ENCODE measurements at regions not wholly inside any gene's neighbourhood (a gene's known extent, or its start where the extent isn't known, plus 50 kb on each side); places are given as distances from the start of the nearest gene placed in this dataset.

DNA sequence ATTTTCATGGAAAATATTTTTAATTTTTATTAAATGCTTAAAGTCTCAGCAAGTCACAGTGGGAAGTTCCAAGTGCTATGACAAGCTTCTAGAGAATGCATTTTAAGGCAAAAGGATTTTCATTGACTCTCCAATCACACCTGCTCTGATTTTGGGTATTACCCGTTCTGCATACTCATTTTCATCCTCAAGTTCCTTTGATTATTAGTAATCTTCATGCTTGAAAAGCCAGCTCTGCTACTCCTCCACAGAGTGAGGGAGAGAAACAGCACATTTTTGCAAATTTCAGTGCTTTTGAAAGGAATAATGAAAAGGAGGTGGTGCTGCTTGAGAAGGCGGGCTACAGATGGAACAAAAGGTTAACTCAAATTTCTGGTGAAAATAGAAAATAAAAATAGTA, 450.7 kb downstream of the NSUN3 start:
- DNase-seq = no peak

DNA sequence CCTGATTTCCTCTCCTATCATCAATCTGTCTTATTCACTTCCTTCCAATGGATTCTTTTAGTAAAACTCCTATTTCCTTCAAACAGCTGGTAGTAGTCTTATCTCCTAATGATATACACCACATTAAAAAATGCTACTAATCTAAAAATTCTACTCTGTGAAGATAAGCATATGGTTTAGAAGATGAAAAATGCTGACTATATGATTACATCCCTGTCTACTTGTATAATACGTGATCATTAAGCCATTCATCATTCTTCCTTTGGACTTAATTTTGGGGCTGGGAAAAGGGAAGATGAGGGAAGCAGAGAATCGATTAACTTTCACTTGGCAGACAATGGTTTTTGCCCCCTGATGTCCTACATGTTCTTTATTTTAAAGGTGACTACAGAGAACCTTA, 453.1 kb downstream of the NSUN3 start:
- DNase-seq = no peak

DNA sequence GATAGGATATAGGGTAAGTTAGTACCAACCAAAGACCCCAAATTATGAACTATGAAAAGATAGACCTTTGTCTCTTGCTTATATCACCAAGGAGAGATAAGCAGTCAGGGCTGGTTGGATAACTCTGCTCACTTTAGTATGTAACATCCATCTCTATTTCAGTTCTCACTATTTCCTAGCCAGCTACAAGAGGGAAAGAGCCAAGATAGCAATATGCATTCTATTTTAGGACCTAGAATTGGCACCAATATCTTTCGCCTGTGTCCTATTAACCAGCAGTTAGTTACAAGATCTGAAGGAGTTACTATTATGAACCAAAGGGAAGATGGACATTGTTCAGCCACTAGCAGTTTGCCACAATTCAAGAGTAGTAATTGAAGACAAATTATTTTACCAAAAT, 457.5 kb downstream of the NSUN3 start:
- no peak for DNase-seq

DNA sequence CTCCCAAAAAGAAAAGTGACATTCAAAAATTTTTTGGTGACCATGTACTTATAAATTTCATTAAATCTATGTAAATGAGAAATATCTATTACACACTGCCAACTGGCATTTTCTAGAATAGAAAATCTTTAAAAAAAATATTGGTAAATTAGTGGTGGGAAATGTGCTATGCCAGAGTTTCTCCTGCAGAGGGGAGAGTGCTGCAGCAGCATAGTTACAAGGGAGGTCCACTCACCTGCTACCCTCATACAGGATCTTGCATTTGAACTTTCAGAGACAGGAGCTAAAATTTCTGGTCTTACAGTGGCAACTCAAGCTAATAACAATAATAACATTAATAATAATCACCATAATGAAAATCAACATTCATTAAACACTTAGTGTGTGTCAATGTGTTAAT, 459.6 kb downstream of the NSUN3 start:
- DNase-seq = no peak

DNA sequence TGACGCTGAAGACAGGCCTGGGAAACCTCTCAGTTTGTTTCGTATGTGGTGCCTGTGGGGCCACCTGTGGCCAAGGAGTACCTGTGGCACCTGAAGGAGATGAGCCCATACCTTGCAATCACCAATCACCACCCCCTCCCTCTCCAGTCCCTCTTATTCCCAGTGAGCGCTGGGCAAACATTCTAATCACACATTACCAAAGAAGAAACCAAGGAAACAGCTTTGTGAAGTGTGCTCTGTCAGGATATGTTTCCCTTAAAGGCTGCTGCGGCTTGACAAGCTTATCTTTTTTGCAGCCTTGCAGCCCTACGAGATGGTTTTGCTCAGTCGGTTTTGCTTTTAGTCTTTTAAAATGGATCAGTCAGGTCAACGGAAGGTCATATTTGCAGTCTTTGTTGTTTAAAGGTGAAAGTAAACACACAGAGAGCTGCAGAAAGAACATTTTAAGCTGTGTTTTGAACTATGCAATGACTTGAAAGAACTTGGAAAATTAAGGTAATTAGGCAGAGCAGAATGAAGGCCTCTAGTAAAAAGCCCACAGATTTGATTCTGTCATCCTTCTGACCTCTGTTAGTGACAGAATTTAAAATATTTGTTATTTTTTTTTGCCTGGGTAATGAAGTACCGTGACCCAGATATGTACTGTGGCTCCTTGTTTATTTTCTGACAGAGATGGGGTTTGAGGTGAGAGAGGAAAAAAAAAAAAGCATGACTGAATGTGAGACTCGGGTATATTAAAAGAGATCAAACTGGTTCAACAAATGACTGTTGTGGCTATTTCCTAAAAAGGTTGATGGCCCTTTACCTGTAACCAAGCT, 461.4 kb downstream of the NSUN3 start:
- no peak for DNase-seq

DNA sequence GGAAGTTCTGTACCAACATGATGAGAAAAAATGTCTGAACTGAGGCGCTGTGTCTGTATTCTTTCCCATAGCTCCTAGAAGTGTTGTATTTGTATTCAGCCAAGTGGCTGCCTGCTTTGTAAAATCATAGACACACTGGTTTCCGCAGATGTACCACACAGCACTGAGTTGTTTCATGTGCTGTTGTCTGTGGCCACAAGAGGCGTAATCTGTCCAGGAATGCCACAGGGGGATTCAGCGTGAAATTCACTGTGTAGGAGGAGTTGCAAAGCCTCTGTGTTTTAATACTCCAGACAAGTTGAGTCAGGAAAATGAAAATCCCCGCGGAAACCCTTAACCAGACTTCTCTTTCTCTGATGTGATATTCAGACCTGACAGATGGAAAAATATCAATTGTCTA, 462.2 kb downstream of the NSUN3 start:
- no peak for DNase-seq

DNA sequence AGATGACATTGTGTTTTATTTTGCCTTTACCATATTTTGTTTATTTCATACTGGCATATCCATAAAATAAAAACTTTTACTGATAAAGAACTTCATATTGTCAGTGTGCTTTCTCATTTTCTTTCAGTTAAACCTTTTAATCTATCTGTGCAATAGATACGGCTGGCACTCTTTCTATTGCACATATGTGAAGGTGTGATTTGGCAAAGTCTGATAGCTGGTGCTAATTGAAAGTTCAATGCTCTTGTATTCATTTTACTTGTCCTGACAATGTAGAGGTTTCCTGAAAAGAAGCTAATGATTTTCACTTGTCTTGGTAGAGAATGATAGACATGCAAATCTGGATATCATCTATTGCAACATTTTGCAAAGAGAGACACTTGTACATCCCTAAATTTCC, 467.0 kb downstream of the NSUN3 start:
- no peak for DNase-seq

DNA sequence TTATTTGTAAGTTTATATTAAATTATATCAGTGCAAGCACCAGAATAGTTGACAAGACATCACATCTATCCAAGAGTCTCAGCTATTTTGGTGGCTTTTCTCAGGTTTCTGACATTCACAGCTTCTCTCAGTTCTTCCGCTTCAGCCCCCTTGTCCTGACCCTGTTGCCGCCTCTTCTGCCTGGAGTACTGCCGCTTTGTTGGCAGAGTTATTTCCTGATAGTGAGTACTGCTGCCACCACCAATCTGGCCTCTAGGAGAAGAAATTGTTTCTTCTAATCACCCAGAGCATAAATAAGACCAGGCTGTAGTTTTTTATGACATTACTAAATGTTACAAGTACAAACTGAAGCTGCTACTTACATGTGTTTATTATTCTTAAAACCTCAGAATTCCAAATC, 470.1 kb downstream of the NSUN3 start:
- no peak for DNase-seq

DNA sequence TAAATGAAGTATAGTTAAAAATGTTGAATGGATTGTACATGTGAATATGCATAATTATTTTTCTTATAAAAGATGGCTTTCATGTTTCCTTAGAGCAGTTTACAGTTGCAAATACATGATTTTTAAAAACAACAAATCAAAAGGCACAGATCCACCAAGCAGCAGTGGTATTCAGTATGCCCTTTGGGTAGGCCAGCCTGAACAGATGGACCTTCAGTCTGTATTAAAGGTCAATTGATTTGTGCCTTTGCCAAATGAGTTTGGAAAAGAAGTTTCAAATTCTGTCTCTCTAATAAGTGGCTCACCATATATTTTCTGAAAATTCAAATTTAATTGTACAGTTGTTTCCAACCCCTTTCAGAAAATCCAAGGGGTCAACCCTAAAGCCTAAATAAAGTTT, 477.1 kb downstream of the NSUN3 start:
- no peak for DNase-seq

DNA sequence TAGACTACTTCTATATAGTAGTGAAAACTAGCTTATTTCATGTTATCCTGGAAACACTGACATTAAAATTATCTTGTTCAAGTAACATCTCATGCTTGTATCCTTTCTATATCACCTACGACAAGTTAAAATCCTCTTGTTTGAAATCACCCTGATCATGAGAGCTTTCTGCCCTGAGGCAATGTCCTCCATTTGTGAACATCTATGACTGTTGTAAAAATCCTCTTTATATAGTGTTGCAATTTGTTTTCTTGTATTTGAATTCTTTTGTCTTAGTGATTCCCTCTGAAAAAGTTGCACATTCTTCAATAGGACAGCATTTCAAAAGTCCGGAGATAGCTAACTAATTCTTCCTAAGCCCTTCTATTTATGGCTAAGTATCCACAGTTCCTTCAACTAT, 480.3 kb downstream of the NSUN3 start:
- DNase-seq = no peak

DNA sequence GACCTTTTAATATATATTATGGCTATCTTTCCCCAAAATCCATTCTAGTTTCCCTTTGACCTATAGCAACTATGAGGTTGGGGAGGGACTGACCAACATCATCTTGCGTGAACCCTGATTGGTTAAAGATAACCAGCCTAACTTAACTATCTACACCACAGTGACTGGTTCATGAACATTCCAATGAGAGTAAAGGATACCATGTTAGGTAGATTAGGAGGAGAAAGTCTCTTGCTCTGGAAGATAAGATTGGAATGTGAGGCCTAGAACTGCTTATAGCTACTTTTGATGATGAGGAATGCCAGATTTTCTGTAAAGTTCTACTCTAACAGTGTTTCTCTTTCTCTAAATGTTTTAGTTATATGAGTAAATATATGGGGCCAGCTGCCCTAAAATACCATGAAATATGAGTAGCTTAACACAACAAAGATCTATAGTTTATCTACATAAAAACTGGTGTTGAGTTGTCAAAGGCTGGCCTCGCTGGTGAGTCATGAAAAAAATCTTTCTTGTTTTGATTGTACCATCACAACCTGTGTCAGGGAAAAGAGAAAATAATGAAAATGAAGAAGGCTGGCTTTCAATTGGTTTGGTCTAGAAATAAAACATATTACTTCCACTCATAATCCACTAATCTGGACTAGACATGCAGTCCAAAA, 481.4 kb downstream of the NSUN3 start:
- no peak for DNase-seq

DNA sequence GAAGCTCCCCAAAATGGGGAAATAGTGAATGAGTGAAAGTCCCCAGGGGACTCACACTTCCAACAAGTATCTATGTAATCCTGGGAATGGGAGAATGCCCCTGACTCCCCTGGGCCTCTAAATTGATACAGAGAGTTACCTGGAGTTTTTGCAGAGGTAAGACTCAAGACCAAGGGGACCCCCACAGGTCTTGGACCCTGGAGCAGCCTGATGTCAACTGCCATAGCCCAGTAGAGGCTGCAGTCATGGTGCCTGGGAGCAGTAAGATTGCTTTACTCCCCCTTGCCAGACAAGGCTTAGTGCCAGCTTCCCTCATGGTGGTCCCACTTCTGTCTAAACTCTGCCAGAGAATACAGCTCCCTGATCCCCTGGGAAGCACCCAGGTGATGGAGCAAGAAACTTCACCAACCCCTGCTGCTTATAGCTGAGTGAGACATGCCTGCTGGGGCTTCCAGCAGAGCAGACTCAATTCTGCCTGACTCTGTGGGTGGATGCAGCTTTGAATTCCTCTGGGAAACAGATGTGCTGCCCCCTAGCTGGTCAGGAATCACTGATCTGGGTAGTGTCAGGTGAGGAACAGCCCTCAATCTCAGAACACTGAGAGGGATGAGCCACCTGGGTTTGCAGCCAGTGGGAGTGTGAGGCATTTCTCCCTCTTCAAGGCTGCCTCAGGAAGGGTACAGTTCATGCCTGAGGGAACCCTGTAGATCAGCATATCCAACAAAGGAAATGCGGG, 485.9 kb downstream of the NSUN3 start:
- DNase-seq = no peak

DNA sequence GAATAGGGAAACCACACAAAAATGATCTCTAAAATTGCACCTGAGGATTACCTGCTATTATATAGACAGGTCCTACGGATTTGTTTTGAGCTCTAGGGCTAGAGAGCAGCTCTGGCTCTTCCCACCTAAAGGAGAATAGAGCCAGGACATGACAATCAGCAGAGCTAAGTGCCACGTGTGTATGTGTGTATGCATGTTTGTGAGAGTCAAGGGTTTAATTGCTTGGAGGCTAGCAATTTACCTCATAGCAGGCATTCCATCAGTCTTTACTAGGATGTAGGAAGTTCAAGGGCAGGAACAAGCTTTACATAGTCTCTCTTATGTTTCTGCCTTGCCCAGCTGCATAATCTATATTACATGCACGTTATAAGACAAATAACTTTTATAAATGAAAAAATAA, 498.2 kb downstream of the NSUN3 start:
- no peak for DNase-seq

DNA sequence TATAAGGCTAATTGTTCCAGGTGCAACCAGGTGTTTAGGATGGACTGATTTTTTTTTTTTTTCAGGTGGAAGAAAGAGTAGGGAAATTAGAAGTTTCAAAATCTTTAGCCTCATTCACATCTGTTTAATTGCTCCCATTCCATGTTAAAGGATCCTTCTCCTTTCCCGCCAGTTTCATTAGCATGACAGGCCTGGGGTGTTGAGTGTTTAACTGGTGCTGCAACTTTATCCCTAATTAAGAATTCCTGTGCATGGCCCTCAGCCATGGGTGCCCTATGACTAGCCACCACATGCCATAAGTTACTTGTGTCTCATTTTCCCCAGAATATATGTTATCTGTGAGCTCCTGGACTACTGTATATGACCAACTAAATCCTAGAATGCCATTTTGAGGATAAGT, 501.4 kb downstream of the NSUN3 start:
- no peak for DNase-seq

DNA sequence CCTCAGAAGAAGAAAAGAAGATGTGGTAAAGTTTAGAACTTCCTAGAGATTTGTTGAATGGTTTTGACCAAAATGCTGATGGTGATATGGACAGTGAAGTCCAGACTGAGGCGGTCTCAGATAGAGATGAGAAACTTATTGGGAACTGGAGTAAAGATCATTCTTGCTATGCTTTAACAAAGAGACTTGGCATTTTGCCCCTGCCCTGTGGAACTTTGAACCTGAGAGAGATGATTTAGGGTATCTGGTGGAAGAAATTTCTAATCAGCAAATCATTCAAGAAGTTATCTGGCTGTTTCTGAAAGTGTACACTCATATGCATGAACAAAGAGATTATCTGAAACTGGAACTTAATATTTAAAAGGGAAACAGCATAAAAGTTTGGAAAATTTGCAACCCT, 505.2 kb downstream of the NSUN3 start:
- DNase-seq = no peak

DNA sequence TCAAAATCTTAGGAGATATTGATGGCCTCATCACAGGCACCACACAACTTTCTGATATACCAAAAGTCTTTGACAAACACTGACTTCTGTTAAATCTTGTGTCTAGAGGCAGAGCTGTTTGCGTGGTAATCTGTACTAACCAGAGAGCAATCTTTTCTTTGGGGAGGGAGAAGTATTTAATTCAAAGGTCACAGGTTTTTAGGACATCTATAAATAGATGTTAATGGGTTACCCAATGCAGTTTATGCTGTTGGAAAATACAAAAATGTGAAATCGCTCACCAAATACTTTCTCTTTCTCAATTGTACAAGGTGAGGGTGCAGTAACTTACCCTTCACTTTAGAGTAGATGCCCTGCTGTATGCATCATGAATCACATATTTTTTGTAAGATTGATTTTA, 510.5 kb downstream of the NSUN3 start:
- no peak for DNase-seq

DNA sequence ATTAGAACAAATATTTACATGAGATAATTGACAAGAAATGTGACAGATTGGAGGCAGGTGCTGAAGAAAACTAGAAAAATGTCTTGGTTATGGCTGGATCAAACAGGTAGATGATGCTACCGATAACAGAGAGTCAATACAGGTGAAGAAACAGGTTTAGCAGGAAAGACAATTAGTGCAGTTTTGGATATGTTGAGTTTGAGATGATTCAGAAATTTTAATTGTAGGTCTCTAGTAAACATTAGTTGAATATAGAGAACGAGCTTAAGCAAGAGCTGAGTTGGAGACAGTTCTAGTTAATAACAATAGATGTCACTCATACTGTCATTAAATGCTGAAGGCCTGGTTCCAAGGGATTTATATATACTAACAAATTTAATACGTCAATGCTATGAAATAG, 524.4 kb downstream of the NSUN3 start:
- DNase-seq = no peak

DNA sequence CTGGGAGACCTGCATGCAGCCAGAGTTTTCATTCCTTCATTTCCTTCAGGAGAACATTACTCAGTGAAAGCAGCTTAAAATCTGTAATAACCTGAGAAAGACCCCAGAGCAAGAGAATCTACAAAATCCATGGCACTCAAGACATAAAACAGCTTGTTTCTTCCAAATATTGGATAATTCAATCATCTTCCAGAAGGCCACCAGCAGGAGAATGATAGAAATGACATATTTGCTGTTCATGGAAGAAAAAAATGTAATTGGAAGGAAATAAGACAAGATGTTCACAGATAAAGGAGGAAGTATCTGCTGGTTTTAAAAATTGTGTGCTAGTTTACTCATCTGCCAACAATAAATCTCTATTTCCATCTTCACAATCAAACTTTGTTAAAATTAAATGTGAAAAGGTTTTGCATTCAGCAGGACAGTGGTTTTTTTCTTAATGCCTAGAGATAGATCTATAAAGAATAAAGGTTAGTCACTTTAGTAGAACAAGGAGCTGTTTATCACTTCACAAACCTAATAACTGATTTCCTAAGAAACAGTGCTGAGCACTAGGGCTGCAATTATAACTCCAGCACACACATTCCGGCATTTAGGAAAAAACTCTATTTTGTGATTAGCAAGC, 530.8 kb downstream of the NSUN3 start:
- DNase-seq = no peak

DNA sequence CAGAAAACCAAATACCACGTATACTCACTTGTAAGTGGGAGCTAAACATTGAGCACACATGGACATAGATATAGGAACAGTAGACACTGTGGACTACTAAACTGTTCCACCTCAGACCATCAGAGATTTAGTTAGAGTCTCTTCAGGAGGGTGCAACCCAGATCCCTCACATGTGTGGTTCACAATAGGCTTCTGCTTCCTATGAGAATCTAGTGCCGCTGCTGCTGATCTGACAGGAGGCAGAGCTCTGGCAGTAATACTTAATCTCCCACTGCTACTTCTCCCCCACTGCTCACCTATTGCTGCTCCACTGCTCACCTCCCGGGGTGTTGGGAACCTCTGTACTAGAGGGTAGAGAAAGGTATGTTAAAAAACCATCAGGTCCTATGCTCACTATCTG, 533.3 kb downstream of the NSUN3 start:
- DNase-seq = no peak

DNA sequence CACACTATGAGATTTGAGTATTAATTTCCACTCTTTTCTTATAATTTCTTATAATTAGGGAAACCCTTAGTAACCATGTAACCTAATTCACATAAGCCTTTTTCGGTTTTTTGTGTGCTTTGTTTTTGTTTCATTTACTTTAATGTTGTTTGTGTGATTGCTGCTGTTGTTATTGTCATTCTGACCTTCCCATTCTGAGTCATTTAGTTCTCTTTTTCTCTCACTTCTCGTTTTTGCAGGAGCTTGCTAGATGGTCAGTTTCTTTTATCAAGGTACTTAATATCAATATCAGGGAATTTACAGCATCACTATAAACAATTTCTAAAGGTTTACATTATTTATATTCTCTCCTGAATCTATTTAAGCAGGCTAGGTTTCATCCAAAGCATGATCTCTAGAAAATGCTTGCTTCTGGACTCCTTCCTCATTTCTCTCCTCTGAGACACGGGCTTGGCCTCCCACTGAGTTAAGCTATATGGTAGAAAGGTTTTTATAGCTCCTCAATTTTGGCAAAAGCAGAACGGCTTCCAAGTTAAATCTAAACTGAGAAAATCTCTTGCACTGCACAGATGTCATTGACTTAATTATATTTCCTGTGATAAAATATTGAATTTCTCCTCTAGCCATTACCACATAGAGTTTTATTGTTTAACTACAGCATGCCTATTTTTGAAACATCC, 534.2 kb downstream of the NSUN3 start:
- no peak for DNase-seq

DNA sequence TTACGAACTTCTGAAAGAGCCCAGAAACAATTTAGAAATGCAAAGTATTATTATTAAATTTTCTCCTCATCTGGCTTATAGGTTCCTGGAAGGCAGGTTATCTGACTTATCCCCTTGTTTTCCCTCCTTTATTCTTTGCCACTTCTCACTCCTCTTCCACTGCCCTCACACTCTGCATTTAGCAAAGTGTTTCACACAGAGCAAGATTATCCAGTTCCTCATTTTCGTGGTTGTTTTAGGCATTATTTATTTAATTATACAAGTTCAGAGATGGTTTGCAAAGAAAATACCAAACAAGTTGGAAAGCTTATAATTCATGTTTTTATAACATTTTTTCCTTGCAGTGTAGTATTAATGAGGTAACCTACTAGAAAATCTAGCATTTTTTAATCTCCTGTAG, 544.9 kb downstream of the NSUN3 start:
- no peak for DNase-seq

DNA sequence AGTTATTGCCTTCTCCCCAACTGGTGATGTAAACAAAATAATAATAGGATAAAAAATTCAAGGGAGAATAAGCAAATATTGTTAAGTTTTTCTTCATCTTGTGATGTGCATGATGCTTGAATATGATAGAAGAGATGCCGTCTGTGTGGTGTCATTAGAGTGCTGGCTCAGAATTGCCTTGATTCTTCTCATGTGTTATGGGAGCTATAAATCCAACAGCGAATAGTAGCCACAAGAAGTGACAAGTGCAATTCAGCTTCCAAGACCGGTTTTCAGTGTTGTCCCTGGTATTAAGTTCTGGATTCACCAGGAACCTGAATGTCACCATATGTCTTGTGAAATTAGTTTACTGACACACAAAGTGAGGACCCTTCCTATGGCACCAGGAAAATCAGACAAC, 547.0 kb downstream of the NSUN3 start:
- no peak for DNase-seq

DNA sequence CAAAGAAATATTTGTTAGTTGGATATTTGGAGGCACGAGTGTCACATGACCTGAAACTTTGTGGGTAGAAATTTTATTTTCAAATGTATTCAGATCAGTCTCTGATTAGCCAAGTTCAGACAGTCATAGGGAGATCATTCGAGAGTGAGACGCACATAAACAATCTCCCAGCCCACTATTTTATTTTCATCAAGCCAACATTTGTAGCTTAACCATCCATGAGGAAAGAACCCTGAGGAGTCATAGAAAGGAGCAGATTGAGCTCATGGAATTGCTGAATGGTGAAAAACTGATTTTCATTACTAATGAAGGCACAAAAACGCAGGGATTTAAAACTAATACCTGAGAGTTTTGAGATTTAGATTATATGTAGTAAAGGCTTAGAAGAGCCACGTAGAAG, 548.7 kb downstream of the NSUN3 start:
- DNase-seq = no peak

Measured in NCI-H2227 treated with DMSO at 0.1 percent for 48 hours (cell line).